ENCODE measurements at regions not wholly inside any gene's neighbourhood (a gene's known extent, or its start where the extent isn't known, plus 50 kb on each side); places are given as distances from the start of the nearest gene placed in this dataset.

DNA sequence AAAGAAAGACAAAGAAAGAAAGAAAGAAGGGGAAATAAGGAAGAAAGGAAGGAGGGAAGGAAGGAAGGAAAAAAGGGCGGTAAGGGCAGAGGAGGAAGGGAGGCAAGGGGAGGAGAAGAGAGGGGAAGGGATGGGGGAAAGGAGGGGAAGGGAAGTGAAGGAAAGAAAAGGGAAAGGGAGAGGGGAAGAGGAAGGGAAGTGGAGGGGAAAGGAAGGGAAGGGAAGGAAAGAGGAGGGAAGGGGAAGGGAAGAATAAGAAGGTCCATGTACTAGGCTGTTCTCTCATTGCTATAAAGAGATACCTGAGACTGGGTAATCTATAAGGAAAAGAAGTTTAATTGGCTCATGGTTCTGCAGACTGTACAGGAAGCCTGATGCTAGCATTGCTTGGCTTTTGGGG is 217.1 kb downstream of the ENC1 start:
- no peaks in the 10 kb centered on the region for H3K9me3 ChIP-seq
- no peak for DNase-seq (ENCODE audit: low spot score in 2 of 2)
- no peaks in the 10 kb centered on the region for H3K27me3 ChIP-seq
- no peak overlapping the region for H3K27ac ChIP-seq
- H3K4me1 ChIP-seq = no peaks in the 10 kb centered on the region
- 100% methylated on average over 1 of the region's 1 CpG for WGBS
- no peak overlapping the region for H3K4me3 ChIP-seq
- TF ChIP-seq POLR2A (IDR thresholded peaks at IDR 0.05) = no peak
- TF ChIP-seq, protein P1, sequence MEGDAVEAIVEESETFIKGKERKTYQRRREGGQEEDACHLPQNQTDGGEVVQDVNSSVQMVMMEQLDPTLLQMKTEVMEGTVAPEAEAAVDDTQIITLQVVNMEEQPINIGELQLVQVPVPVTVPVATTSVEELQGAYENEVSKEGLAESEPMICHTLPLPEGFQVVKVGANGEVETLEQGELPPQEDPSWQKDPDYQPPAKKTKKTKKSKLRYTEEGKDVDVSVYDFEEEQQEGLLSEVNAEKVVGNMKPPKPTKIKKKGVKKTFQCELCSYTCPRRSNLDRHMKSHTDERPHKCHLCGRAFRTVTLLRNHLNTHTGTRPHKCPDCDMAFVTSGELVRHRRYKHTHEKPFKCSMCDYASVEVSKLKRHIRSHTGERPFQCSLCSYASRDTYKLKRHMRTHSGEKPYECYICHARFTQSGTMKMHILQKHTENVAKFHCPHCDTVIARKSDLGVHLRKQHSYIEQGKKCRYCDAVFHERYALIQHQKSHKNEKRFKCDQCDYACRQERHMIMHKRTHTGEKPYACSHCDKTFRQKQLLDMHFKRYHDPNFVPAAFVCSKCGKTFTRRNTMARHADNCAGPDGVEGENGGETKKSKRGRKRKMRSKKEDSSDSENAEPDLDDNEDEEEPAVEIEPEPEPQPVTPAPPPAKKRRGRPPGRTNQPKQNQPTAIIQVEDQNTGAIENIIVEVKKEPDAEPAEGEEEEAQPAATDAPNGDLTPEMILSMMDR (IDR thresholded peaks at IDR 0.05) = no peak
- H3K36me3 ChIP-seq = no peaks in the 10 kb centered on the region

DNA sequence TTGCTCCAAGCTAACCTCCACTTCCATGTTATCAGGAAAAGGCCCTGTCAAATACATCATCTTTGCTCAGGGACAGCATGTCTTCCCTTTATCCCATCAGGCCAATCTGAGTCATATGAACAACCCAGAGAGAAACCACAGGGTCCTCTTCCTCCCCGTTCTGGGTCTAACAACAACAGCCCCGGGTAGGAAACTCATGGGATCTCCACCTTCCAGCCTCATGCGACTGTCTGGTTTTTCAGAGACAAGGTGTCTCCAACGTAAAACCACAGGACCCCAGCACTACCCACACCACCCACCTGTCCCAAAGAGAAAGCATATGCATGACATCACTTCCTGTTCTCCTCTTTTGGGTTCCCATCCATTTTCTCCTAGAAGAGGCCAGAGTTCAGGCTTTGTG is 217.9 kb downstream of the ENC1 start:
- no peak overlapping the region for H3K27ac ChIP-seq
- no peak overlapping the region for H3K4me3 ChIP-seq
- H3K27me3 ChIP-seq = no peaks in the 10 kb centered on the region
- no peak for DNase-seq (ENCODE audit: low spot score in 2 of 2)
- TF ChIP-seq POLR2AphosphoS5 (IDR thresholded peaks at IDR 0.05) (no peak), POLR2A (IDR thresholded peaks at IDR 0.05) (no peak), EP300 (IDR thresholded peaks at IDR 0.05) (no peak)
- TF ChIP-seq, protein P1 (IDR thresholded peaks at IDR 0.05) = no peak
- H3K9me3 ChIP-seq = no peaks in the 10 kb centered on the region
- no peaks in the 10 kb centered on the region for H3K36me3 ChIP-seq
- 69% methylated on average over 4 of the region's 4 CpGs for WGBS
- no peaks in the 10 kb centered on the region for H3K4me1 ChIP-seq

DNA sequence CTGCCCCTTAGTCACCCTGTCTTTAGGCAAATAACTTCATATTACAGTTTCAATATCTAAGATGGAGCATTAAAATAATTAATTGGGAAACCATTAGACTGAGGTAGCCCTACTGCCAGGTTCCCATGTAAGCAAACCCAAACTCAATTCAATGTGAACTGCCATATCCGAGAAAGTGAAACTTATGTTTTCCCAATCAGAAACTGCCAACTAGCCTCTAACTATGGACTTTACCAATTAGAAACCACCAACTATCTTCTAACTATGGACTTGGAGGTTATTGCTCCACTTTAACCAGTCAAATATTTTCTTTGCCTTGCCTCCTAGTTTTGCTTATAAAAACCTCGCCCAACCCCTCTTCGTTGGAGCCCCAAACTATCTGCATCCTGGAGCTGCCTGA is 218.5 kb downstream of the ENC1 start:
- Histone ChIP-seq H3K9me3 (no peaks in the 10 kb centered on the region), H3K4me3 (no peak overlapping the region), H3K27me3 (no peaks in the 10 kb centered on the region), H3K4me1 (no peaks in the 10 kb centered on the region), H3K27ac (no peak overlapping the region), H3K36me3 (no peaks in the 10 kb centered on the region)
- WGBS = 95% methylated on average over 3 of the region's 3 CpGs
- DNase-seq (ENCODE audit: low spot score in 2 of 2) = no peak
- TF ChIP-seq EP300 (IDR thresholded peaks at IDR 0.05) (no peak), POLR2AphosphoS5 (IDR thresholded peaks at IDR 0.05) (no peak), POLR2A (IDR thresholded peaks at IDR 0.05) (no peak)
- TF ChIP-seq, protein P1 (IDR thresholded peaks at IDR 0.05) = no peak

DNA sequence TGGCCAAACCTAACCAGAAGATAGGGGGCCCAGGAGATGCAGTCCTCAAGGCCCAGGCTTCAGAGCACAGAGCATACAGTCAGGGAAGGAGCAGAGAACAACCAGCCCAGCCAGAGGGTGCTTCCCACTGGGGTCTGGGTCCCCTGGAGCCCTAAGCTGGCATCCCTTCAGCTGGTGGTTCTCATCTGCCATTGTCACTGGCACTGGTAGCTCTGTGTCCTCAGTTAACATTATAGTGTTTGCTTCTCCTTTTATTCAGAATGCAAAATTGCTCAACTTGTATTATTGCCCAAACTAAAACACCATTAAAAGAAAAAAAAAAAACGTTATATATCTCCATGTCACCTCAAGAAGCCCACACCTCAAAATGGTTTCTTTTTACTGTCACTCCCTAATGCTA is 219.2 kb downstream of the ENC1 start:
- Histone ChIP-seq H3K36me3 (no peaks in the 10 kb centered on the region), H3K9me3 (no peaks in the 10 kb centered on the region), H3K4me3 (no peak overlapping the region), H3K27ac (no peak overlapping the region), H3K4me1 (no peaks in the 10 kb centered on the region), H3K27me3 (no peaks in the 10 kb centered on the region)
- WGBS = 29% methylated on average over 1 of the region's 1 CpG
- DNase-seq (ENCODE audit: low spot score in 2 of 2) = no peak
- no peak for TF ChIP-seq POLR2AphosphoS5 (IDR thresholded peaks at IDR 0.05)
- no peak for TF ChIP-seq POLR2A (IDR thresholded peaks at IDR 0.05)
- TF ChIP-seq, protein P1 (IDR thresholded peaks at IDR 0.05) = no peak
- no peak for TF ChIP-seq EP300 (IDR thresholded peaks at IDR 0.05)

DNA sequence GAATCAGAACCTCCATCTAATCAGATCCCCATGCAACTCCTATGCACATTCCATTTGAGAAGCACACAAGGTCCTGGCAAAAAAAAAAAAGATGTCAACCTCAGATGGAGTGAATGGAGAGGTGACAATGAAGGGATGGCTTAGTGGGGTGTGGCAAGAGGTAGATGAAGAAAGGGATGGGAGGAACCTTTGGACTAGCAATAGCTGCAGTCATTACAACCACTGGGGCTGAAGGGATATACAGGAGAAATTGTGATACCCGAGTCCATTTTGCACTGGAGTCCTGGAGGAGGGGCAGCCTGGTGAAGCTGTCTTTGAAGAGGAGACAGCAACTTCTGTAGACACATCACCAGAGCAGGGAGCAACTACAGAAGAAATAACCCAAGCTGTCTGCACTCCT is 219.6 kb downstream of the ENC1 start:
- 89% methylated on average over 1 of the region's 1 CpG for WGBS
- Histone ChIP-seq H3K27ac (no peak overlapping the region), H3K36me3 (no peaks in the 10 kb centered on the region), H3K27me3 (no peaks in the 10 kb centered on the region), H3K4me1 (no peaks in the 10 kb centered on the region), H3K9me3 (no peaks in the 10 kb centered on the region), H3K4me3 (no peak overlapping the region)
- TF ChIP-seq EP300 (IDR thresholded peaks at IDR 0.05) = no peak
- no peak for TF ChIP-seq POLR2A (IDR thresholded peaks at IDR 0.05)
- TF ChIP-seq POLR2AphosphoS5 (IDR thresholded peaks at IDR 0.05) = no peak
- TF ChIP-seq, protein P1 (IDR thresholded peaks at IDR 0.05) = no peak
- no peak for DNase-seq (ENCODE audit: low spot score in 2 of 2)
